ENCODE measurements at regions not wholly inside any gene's neighbourhood (a gene's known extent, or its start where the extent isn't known, plus 50 kb on each side); places are given as distances from the start of the nearest gene placed in this dataset.
"Not testable (repeated sequence)": the region's sequence is repeated elsewhere in the genome, so short reads cannot be mapped to it uniquely, and the experiment has no call there.

DNA sequence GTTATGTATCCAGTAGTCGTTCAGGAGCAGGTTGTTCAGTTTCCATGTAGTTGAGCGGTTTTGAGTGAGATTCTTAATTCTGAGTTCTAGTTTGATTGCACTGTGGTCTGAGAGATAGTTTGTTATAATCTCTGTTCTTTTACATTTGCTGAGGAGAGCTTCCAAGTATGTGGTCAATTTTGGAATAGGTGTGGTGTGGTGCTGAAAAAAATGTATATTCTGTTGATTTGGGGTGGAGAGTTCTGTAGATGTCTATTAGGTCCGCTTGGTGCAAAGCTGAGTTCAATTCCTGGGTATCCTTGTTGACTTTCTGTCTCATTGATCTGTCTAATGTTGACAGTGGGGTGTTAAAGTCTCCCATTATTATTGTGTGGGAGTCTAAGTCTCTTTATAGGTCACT, 68.6 kb upstream of the IZUMO1R start:
- not testable (repeated sequence) for H3K27me3 Mint-ChIP-seq (ENCODE audit: low read depth); H3K36me3 Mint-ChIP-seq (ENCODE audit: low read depth)

DNA sequence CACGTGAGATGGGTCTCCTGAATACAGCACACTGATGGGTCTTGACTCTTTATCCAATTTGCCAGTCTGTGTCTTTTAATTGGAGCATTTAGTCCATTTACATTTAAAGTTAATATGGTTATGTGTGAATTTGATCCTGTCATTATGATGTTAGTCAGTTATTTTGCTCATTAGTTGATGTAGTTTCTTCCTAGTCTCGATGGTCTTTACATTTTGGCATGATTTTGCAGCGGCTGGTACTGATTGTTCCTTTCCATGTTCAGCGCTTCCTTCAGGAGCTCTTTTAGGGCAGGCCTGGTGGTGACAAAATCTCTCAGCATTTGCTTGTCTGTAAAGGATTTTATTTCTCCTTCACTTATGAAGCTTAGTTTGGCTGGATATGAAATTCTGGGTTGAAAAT, 68.0 kb upstream of the IZUMO1R start:
- H3K36me3 Mint-ChIP-seq (ENCODE audit: low read depth); H3K27ac Mint-ChIP-seq; H3K4me1 Mint-ChIP-seq (ENCODE audit: low read depth); H3K4me3 Mint-ChIP-seq; H3K9me3 Mint-ChIP-seq; H3K27me3 Mint-ChIP-seq (ENCODE audit: low read depth); DNase-seq (ENCODE audit: low spot score): not testable (repeated sequence)

More for the DNA sequence above, 68.6 kb upstream of the IZUMO1R start:
- H3K4me1 Mint-ChIP-seq (ENCODE audit: low read depth); H3K9me3 Mint-ChIP-seq; H3K4me3 Mint-ChIP-seq; DNase-seq (ENCODE audit: low spot score); H3K27ac Mint-ChIP-seq: not testable (repeated sequence)

- H3K4me3 Mint-ChIP-seq; H3K27me3 Mint-ChIP-seq (ENCODE audit: low read depth); H3K27ac Mint-ChIP-seq; H3K9me3 Mint-ChIP-seq; H3K4me1 Mint-ChIP-seq (ENCODE audit: low read depth); H3K36me3 Mint-ChIP-seq (ENCODE audit: low read depth): not testable (repeated sequence)
- DNase-seq (ENCODE audit: low spot score) = peak; percentile 6
These were observed 66.8 kb upstream of the IZUMO1R start for GRCh38 chr11:94237447-94238153.

- H3K27me3 Mint-ChIP-seq (ENCODE audit: low read depth); H3K9me3 Mint-ChIP-seq; H3K36me3 Mint-ChIP-seq (ENCODE audit: low read depth); H3K4me1 Mint-ChIP-seq (ENCODE audit: low read depth); H3K4me3 Mint-ChIP-seq; H3K27ac Mint-ChIP-seq: not testable (repeated sequence)
- peak; percentile 9 for DNase-seq (ENCODE audit: low spot score)
These were observed 66.1 kb upstream of the IZUMO1R start for GRCh38 chr11:94238154-94238735.

- H3K36me3 Mint-ChIP-seq (ENCODE audit: low read depth); H3K9me3 Mint-ChIP-seq; H3K27ac Mint-ChIP-seq; DNase-seq (ENCODE audit: low spot score); H3K4me3 Mint-ChIP-seq; H3K4me1 Mint-ChIP-seq (ENCODE audit: low read depth); H3K27me3 Mint-ChIP-seq (ENCODE audit: low read depth): not testable (repeated sequence)
These were observed 65.6 kb upstream of the IZUMO1R start for GRCh38 chr11:94238774-94239173.

- DNase-seq (ENCODE audit: low spot score) = no peak
- H3K27ac Mint-ChIP-seq = no peak overlapping the region
These were observed 62.5 kb upstream of the IZUMO1R start for GRCh38 chr11:94241896-94242295.

DNA sequence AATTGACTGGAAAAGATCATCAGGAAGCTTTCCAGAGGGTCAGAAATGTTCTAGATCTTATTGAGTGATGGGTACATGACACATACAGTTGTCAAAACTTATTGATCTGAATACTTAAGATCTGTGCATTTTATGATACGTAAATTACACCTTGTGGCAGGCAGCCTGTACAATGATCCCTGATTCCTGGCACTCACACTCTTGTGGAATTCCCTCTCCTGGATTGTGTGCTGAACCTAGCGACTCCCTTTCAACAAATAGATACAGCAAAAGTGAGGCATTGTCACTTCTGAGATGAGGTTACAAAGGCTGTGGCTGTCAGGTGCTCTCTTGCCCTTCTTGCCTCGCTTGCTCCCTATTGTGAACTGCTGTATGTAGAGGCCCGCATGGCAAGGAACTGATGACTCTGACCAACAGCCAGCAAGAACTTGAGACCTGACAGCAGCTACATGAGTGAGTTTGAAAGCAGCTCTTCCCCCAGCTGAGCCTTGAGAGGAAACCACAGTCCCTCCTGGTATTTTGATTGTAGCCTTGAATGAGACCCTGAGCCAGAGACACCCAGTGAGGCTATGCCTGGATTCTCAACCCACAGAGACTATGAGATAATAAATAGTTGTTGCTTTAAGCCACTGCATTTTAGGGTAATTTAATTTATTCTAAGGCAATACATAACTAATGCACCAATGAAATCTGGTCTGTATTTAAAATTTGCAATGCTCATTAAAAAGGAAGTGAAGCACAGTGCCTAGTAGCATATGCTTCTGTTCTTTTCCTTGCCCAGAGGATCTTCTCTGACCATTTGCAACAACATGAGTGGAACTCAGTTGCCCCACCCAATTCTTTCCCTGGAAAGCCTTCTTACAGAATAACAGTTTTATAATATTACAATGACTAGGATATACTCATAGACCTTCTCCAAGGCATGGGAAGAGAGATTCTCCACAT, 60.5 kb upstream of the IZUMO1R start:
- no peaks in the 10 kb centered on the region for H3K36me3 Mint-ChIP-seq (ENCODE audit: low read depth)
- no peaks in the 10 kb centered on the region for H3K4me1 Mint-ChIP-seq (ENCODE audit: low read depth)
- no peaks in the 10 kb centered on the region for H3K27me3 Mint-ChIP-seq (ENCODE audit: low read depth)
- H3K9me3 Mint-ChIP-seq = no peaks in the 10 kb centered on the region
- no peak overlapping the region for H3K4me3 Mint-ChIP-seq
- DNase-seq (ENCODE audit: low spot score) = no peak
- H3K27ac Mint-ChIP-seq = no peak overlapping the region

More at GRCh38 chr11:94241896-94242295, 62.5 kb upstream of the IZUMO1R start:
- Mint-ChIP-seq H3K4me1 (ENCODE audit: low read depth) (no peaks in the 10 kb centered on the region), H3K27me3 (ENCODE audit: low read depth) (no peaks in the 10 kb centered on the region), H3K9me3 (no peaks in the 10 kb centered on the region), H3K4me3 (no peak overlapping the region), H3K36me3 (ENCODE audit: low read depth) (no peaks in the 10 kb centered on the region)

- H3K4me3 Mint-ChIP-seq = no peak overlapping the region
- no peaks in the 10 kb centered on the region for H3K36me3 Mint-ChIP-seq (ENCODE audit: low read depth)
- H3K27me3 Mint-ChIP-seq (ENCODE audit: low read depth) = no peaks in the 10 kb centered on the region
- no peak overlapping the region for H3K27ac Mint-ChIP-seq
- DNase-seq (ENCODE audit: low spot score) = no peak
- H3K9me3 Mint-ChIP-seq = no peaks in the 10 kb centered on the region
- H3K4me1 Mint-ChIP-seq (ENCODE audit: low read depth) = no peaks in the 10 kb centered on the region
These were observed 59.3 kb upstream of the IZUMO1R start for GRCh38 chr11:94245121-94245520.

- not testable (repeated sequence) for H3K27me3 Mint-ChIP-seq (ENCODE audit: low read depth); DNase-seq (ENCODE audit: low spot score); H3K4me1 Mint-ChIP-seq (ENCODE audit: low read depth); H3K4me3 Mint-ChIP-seq; H3K27ac Mint-ChIP-seq; H3K36me3 Mint-ChIP-seq (ENCODE audit: low read depth); H3K9me3 Mint-ChIP-seq
These were observed 56.1 kb upstream of the IZUMO1R start for GRCh38 chr11:94248301-94248700.

GRCh38 chr11:94254214-94254613, 50.2 kb upstream of the IZUMO1R start:
- no peaks in the 10 kb centered on the region for H3K4me1 Mint-ChIP-seq (ENCODE audit: low read depth)
- H3K27me3 Mint-ChIP-seq (ENCODE audit: low read depth) = no peaks in the 10 kb centered on the region
- no peak overlapping the region for H3K27ac Mint-ChIP-seq
- H3K9me3 Mint-ChIP-seq = no peaks in the 10 kb centered on the region
- no peak for DNase-seq (ENCODE audit: low spot score)
- no peak overlapping the region for H3K4me3 Mint-ChIP-seq
- H3K36me3 Mint-ChIP-seq (ENCODE audit: low read depth) = no peaks in the 10 kb centered on the region
